DMS 273 (cell line): ENCODE measurements at regions not wholly inside any gene's neighbourhood (a gene's known extent, or its start where the extent isn't known, plus 50 kb on each side); places are given as distances from the start of the nearest gene placed in this dataset.

Experiments used
- DNase-seq: peaks from one replicate; lab custom pipeline; 2025; ENCODE audit not compliant: unreplicated experiment; lab: John Stamatoyannopoulos, UW

- DNase-seq: no peak
These were observed 247.0 kb downstream of the CHD9NB start for GRCh38 chr16:52805559-52806168.

GRCh38 chr16:52800432-52800831 is 252.3 kb downstream of the CHD9NB start:
- no peak for DNase-seq

- DNase-seq: no peak
These were observed 252.2 kb upstream of the TOX3 start for GRCh38 chr16:52799149-52799548.

GRCh38 chr16:52787709-52788108 is 240.8 kb upstream of the TOX3 start:
- no peak for DNase-seq

GRCh38 chr16:52786091-52786490 is 239.1 kb upstream of the TOX3 start:
- DNase-seq: no peak

GRCh38 chr16:52785653-52786052 is 238.7 kb upstream of the TOX3 start:
- DNase-seq: no peak

- DNase-seq: peak; percentile 58
These were observed 236.7 kb upstream of the TOX3 start for GRCh38 chr16:52783616-52784015.

- DNase-seq: no peak
These were observed 234.2 kb upstream of the TOX3 start for GRCh38 chr16:52781005-52781630.

- no peak for DNase-seq
These were observed 226.1 kb upstream of the TOX3 start for GRCh38 chr16:52773026-52773425.

GRCh38 chr16:52770828-52771227 is 223.9 kb upstream of the TOX3 start:
- DNase-seq: no peak

- DNase-seq: peak; percentile 46
These were observed 211.5 kb upstream of the TOX3 start for GRCh38 chr16:52758473-52758855.

- DNase-seq: no peak
These were observed 211.0 kb upstream of the TOX3 start for GRCh38 chr16:52757746-52758472.

GRCh38 chr16:52756812-52757517 is 210.0 kb upstream of the TOX3 start:
- no peak for DNase-seq

GRCh38 chr16:52755396-52755795 is 208.5 kb upstream of the TOX3 start:
- DNase-seq: no peak

- no peak for DNase-seq
These were observed 204.1 kb upstream of the TOX3 start for GRCh38 chr16:52751035-52751434.

GRCh38 chr16:52748741-52749140 is 201.8 kb upstream of the TOX3 start:
- no peak for DNase-seq

GRCh38 chr16:52747088-52747595 is 200.2 kb upstream of the TOX3 start:
- no peak for DNase-seq

GRCh38 chr16:52743707-52744106 is 196.8 kb upstream of the TOX3 start:
- DNase-seq: no peak

- no peak for DNase-seq
These were observed 195.7 kb upstream of the TOX3 start for GRCh38 chr16:52742608-52743170.

GRCh38 chr16:52742052-52742451 is 195.1 kb upstream of the TOX3 start:
- DNase-seq: no peak

- DNase-seq: peak; percentile 59
These were observed 194.4 kb upstream of the TOX3 start for GRCh38 chr16:52741351-52741750.
